ENCODE measurements at regions not wholly inside any gene's neighbourhood (a gene's known extent, or its start where the extent isn't known, plus 50 kb on each side); places are given as distances from the start of the nearest gene placed in this dataset.

DNA sequence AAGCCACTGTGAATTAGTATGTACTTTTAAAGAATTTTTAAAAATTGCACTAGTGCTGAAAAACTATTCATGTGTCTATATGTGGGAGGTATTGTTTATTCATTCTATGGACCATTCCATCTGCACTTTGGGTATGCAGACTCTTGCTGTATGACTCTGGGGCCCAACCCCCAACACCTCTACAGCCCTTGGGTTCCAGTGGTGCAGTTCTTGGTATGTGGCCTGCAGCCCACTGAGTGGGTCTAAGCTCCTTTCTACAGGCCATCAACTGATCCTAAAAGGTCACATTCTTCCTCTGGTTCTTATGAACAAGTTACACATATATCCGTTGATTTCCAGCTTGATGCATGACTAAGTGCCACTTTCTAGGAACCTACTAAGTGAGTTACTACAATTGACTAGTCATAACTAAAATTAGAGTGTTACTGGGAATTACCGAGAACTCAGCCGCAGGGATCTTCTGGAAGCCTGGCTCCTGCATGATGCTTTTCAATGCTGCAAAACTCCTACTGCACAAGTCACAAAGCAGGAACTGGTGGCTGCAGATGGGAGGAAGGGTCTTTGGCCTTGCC lies 62.4 kb upstream of the MED13L start:
- Mint-ChIP-seq H3K36me3 (ENCODE audit: insufficient read depth, unreplicated experiment) (no peaks in the 10 kb centered on the region), H3K9me3 (ENCODE audit: unreplicated experiment) (peaks cover 7% of the 10 kb centered on the region), H3K4me3 (ENCODE audit: unreplicated experiment) (no peak overlapping the region), H3K27ac (ENCODE audit: low read depth, unreplicated experiment) (no peak overlapping the region), H3K4me1 (ENCODE audit: insufficient read depth, unreplicated experiment) (no peaks in the 10 kb centered on the region), H3K27me3 (ENCODE audit: insufficient read depth, unreplicated experiment) (no peaks in the 10 kb centered on the region)
- TF ChIP-seq, protein P1, sequence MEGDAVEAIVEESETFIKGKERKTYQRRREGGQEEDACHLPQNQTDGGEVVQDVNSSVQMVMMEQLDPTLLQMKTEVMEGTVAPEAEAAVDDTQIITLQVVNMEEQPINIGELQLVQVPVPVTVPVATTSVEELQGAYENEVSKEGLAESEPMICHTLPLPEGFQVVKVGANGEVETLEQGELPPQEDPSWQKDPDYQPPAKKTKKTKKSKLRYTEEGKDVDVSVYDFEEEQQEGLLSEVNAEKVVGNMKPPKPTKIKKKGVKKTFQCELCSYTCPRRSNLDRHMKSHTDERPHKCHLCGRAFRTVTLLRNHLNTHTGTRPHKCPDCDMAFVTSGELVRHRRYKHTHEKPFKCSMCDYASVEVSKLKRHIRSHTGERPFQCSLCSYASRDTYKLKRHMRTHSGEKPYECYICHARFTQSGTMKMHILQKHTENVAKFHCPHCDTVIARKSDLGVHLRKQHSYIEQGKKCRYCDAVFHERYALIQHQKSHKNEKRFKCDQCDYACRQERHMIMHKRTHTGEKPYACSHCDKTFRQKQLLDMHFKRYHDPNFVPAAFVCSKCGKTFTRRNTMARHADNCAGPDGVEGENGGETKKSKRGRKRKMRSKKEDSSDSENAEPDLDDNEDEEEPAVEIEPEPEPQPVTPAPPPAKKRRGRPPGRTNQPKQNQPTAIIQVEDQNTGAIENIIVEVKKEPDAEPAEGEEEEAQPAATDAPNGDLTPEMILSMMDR (IDR thresholded peaks at IDR 0.05; ENCODE audit: unreplicated experiment), result no peak
- intact Hi-C loops (cut with micrococcal nuclease), result no loop called here
- ChIA-PET POLR2A (no interaction called here), CTCF (interaction anchor here (0.6 kb wide), 1 partner anchor 254 kb away, joined by 3 read pairs; no protein-coding TSS in a partner anchor)
- BruUV-seq (replicated peaks), result no TSS peak
- no peak for DNase-seq (ENCODE audit: unreplicated experiment)

DNA sequence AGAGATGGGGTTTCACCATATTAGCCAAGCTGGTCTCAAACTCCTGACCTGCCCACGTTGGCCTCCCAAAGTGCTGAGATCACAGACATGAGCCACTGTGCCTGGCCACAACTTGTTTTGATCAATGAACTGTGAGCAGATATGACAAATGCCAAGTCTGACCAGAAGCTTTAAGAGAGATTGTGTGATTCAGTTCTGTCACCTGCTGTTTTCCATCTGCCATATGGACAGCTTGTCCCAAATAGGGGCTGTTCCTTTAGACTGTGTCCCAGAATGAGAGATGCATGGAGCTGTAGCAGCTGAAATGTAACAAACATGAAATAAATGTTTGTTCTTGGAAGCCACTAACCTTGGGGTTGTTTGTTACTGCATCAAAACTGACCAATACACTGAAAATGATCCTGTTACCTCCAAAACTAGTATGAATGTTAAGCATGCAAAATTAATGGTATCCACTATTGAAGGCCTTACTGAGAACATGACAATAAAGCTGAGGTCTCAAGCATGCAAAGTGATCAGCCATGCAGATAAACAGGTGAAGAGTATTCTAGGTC lies 65.9 kb upstream of the MED13L start:
- BruUV-seq (replicated peaks), result no TSS peak
- Mint-ChIP-seq H3K36me3 (ENCODE audit: insufficient read depth, unreplicated experiment) (no peaks in the 10 kb centered on the region), H3K4me1 (ENCODE audit: insufficient read depth, unreplicated experiment) (peaks cover 13% of the 10 kb centered on the region), H3K27ac (ENCODE audit: low read depth, unreplicated experiment) (no peak overlapping the region), H3K27me3 (ENCODE audit: insufficient read depth, unreplicated experiment) (no peaks in the 10 kb centered on the region), H3K4me3 (ENCODE audit: unreplicated experiment) (no peak overlapping the region), H3K9me3 (ENCODE audit: unreplicated experiment) (peaks cover 7% of the 10 kb centered on the region)
- TF ChIP-seq, protein P1 (IDR thresholded peaks at IDR 0.05; ENCODE audit: unreplicated experiment), result no peak
- intact Hi-C loops (cut with micrococcal nuclease), result no loop called here
- ChIA-PET CTCF (interaction anchor here (0.7 kb wide), 2 partner anchors 109 to 150 kb away, joined by 3 read pairs; no protein-coding TSS in a partner anchor), POLR2A (interaction anchor here (0.7 kb wide), 2 partner anchors 53 to 82 kb away, joined by 3 to 4 read pairs; no protein-coding TSS in a partner anchor)
- no peak for DNase-seq (ENCODE audit: unreplicated experiment)

DNA sequence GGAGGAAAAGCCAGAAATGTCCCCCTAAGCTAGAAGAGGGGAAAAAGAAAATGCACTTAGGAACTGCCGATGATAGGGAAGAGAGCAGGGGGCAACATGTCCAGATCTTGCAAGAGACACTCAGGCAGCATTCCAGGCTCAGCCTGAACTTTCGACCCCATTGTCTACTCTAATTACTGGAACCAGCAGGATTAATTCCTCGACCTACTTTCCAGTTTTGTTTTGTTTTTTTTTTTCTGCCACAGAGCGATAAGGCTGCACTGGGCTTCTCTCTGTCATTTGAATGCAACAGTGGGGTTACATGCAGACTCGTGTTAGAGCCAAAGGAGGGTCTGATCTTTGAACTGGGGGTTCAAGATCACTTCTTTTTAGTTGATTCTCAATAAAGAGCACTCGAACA lies 68.7 kb upstream of the MED13L start:
- no peaks in the 10 kb centered on the region for H3K36me3 Mint-ChIP-seq (ENCODE audit: insufficient read depth, unreplicated experiment)
- TF ChIP-seq, protein P1 (IDR thresholded peaks at IDR 0.05; ENCODE audit: unreplicated experiment), result no peak
- H3K27me3 Mint-ChIP-seq (ENCODE audit: insufficient read depth, unreplicated experiment), result no peaks in the 10 kb centered on the region
- H3K4me1 Mint-ChIP-seq (ENCODE audit: insufficient read depth, unreplicated experiment), result peaks cover 13% of the 10 kb centered on the region
- ChIA-PET POLR2A (no interaction called here), CTCF (interaction anchor here (1.0 kb wide), 1 partner anchor 13 kb away, joined by 3 read pairs; no protein-coding TSS in a partner anchor)
- no peak overlapping the region for H3K27ac Mint-ChIP-seq (ENCODE audit: low read depth, unreplicated experiment)
- H3K9me3 Mint-ChIP-seq (ENCODE audit: unreplicated experiment), result peaks cover 7% of the 10 kb centered on the region
- no peak for DNase-seq (ENCODE audit: unreplicated experiment)
- no TSS peak for BruUV-seq (replicated peaks)
- intact Hi-C loops (cut with micrococcal nuclease), result no loop called here
- no peak overlapping the region for H3K4me3 Mint-ChIP-seq (ENCODE audit: unreplicated experiment)

DNA sequence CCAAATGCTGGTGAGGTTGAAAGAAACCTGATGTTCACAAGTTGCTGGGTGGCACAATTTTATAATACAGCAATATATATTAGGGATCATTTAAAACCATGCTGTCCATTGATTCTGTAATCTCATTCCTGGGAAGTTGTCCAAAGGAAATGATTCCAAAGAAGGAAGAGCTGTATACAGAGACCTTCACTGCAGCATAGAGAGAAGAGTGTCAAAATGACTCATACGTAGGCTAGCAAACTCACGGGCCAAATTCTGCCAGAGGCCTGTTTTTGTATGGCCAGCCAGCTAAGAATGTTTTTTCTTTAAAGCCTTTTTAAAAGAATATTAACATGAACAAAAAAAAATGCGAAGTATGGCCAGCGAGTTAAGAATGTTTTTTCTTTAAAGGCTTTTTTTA lies 69.2 kb upstream of the MED13L start:
- BruUV-seq (replicated peaks), result no TSS peak
- Mint-ChIP-seq H3K4me1 (ENCODE audit: insufficient read depth, unreplicated experiment) (peaks cover 13% of the 10 kb centered on the region), H3K9me3 (ENCODE audit: unreplicated experiment) (peaks cover 7% of the 10 kb centered on the region), H3K27me3 (ENCODE audit: insufficient read depth, unreplicated experiment) (no peaks in the 10 kb centered on the region), H3K27ac (ENCODE audit: low read depth, unreplicated experiment) (peak overlapping the region; percentile 19), H3K4me3 (ENCODE audit: unreplicated experiment) (no peak overlapping the region), H3K36me3 (ENCODE audit: insufficient read depth, unreplicated experiment) (no peaks in the 10 kb centered on the region)
- POLR2A ChIA-PET, result interaction anchor here (0.5 to 1.0 kb wide), 4 partner anchors 29 to 269 kb away, joined by 3 to 4 read pairs (median 4); no protein-coding TSS in a partner anchor
- CTCF ChIA-PET, result interaction anchor here (1.0 kb wide), 1 partner anchor 13 kb away, joined by 3 read pairs; no protein-coding TSS in a partner anchor
- intact Hi-C loops (cut with micrococcal nuclease), result no loop called here
- DNase-seq (ENCODE audit: unreplicated experiment), result peak; percentile 85
- TF ChIP-seq, protein P1 (IDR thresholded peaks at IDR 0.05; ENCODE audit: unreplicated experiment), result no peak
